Small intestine (tissue), 7 donors: ENCODE measurements at regions not wholly inside any gene's neighbourhood (a gene's known extent, or its start where the extent isn't known, plus 50 kb on each side); places are given as distances from the start of the nearest gene placed in this dataset.
"Not testable (repeated sequence)": the region's sequence is repeated elsewhere in the genome, so short reads cannot be mapped to it uniquely, and the experiment has no call there.

ENCODE experiments used
- DNase-seq, 2 donors: peaks; one replicate each; pipeline versions ENCODE4 v3.0.0 to v3.0.0-alpha.2; 2013
- FAIRE-seq: peaks from 2 replicates; lab custom pipeline; 2012; peaks lifted over from hg19 to GRCh38; lab: Jason Lieb, UNC
- H3K27ac ChIP-seq, 3 donors: one replicate each; pipeline ENCODE4 v1.5.1; 2013; ENCODE audit warnings: low read length in 2 of 3, mild to moderate bottlenecking in 2 of 3, control low read depth in 1 of 3, inconsistent platforms in 1 of 3, low read depth in 1 of 3, moderate library complexity in 1 of 3
- H3K27me3 ChIP-seq, 3 donors: one replicate each; pipeline ENCODE4 v1.6.1; 2013; ENCODE audit warnings: low read length in 3 of 3, inconsistent platforms in 1 of 3; ENCODE audit not compliant: control insufficient read depth in 3 of 3, insufficient read depth in 3 of 3
- H3K36me3 ChIP-seq, 3 donors: one replicate each; pipeline ENCODE4 v1.6.1; 2013; ENCODE audit warnings: low read length in 3 of 3, inconsistent platforms in 1 of 3, low read depth in 1 of 3, mild to moderate bottlenecking in 1 of 3, moderate library complexity in 1 of 3; ENCODE audit not compliant: control insufficient read depth in 3 of 3, insufficient read depth in 2 of 3
- H3K4me1 ChIP-seq, 3 donors: one replicate each; pipeline ENCODE4 v1.6.1; 2013; ENCODE audit warnings: low read length in 2 of 3, inconsistent platforms in 1 of 3, low read depth in 1 of 3, mild to moderate bottlenecking in 1 of 3, moderate library complexity in 1 of 3; ENCODE audit not compliant: control insufficient read depth in 3 of 3, insufficient read depth in 2 of 3
- H3K4me3 ChIP-seq, 3 donors: one replicate each; pipeline ENCODE4 v1.5.1; 2013; ENCODE audit warnings: low read length in 3 of 3, control low read depth in 1 of 3, inconsistent platforms in 1 of 3, low read depth in 1 of 3, mild to moderate bottlenecking in 1 of 3, moderate library complexity in 1 of 3
- H3K9me3 ChIP-seq, 2 donors: one replicate each; pipeline ENCODE4 v1.6.1; 2013; ENCODE audit warnings: low read depth in 1 of 2, low read length in 1 of 2; ENCODE audit not compliant: control insufficient read depth in 2 of 2, insufficient read depth in 1 of 2
- WGBS, 3 donors: extraction: QIAGEN DNeasy Blood & Tissue Kit; methylation state at CpG; one replicate each; pipeline ENCODE4 v1.1.7; 2013; 5-methylcytosine and 5-hydroxymethylcytosine counted together
- donor health status: healthy with polysubstance abuse.
- donor health status: control.
- donor health status: control.
- donor health status: Bipolar disorder and iron deficiency.
- donor health status: healthy.

GRCh38 chr5:85441853-85442252 lies 1057.2 kb upstream of the EDIL3 start:
- H3K4me3 ChIP-seq, result no peak overlapping the region
- WGBS, 3 donors, result 87 to 89% (median 88%) methylated on average over 3 of the region's 3 CpGs
- DNase-seq, result no peak
- no peaks in the 10 kb centered on the region for H3K9me3 ChIP-seq
- H3K27ac ChIP-seq, result no peak overlapping the region
- no peak for FAIRE-seq
- no peaks in the 10 kb centered on the region for H3K4me1 ChIP-seq
- no peaks in the 10 kb centered on the region for H3K36me3 ChIP-seq
- H3K27me3 ChIP-seq, result no peaks in the 10 kb centered on the region

GRCh38 chr5:85452322-85453025 lies 1067.8 kb upstream of the EDIL3 start:
- H3K36me3 ChIP-seq, result no peaks in the 10 kb centered on the region
- no peaks in the 10 kb centered on the region for H3K9me3 ChIP-seq
- H3K27me3 ChIP-seq, result no peaks in the 10 kb centered on the region
- no peak for DNase-seq
- WGBS, 3 donors, result 76 to 79% (median 79%) methylated on average over 4 of the region's 4 CpGs
- FAIRE-seq, result no peak
- no peaks in the 10 kb centered on the region for H3K4me1 ChIP-seq
- no peak overlapping the region for H3K4me3 ChIP-seq
- H3K27ac ChIP-seq, result no peak overlapping the region

GRCh38 chr5:85453026-85453349 lies 1068.3 kb upstream of the EDIL3 start:
- Histone ChIP-seq H3K4me1 (no peaks in the 10 kb centered on the region), H3K9me3 (no peaks in the 10 kb centered on the region), H3K27ac (no peak overlapping the region), H3K36me3 (no peaks in the 10 kb centered on the region), H3K27me3 (no peaks in the 10 kb centered on the region), H3K4me3 (no peak overlapping the region)
- no peak for DNase-seq
- no peak for FAIRE-seq

DNA sequence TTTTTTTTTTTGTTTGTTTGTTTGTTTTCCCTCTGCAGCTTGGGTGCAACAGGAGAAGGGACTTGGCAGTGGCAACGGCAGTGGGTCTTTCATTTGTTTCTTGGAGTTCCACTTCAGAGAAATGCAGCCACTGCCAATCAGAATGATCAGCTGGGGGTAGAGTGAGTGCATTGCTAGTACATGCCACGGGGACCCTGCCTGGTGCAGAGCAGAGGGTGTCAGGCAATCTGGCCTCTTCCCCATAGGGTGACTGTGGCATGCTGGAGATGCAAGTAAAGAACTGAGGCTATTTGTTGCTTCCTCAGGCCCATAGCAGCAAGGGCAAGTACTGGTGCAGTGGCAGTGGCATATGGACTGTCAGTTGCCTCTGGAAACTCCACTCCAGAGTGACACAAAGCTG lies 1073.6 kb upstream of the EDIL3 start:
- 55 to 76% (median 59%) methylated on average over 2 of the region's 2 CpGs for WGBS, 3 donors
- FAIRE-seq (no peak), DNase-seq (no peak)
- Histone ChIP-seq H3K36me3 (no peaks in the 10 kb centered on the region), H3K27ac (no peak overlapping the region), H3K4me1 (no peaks in the 10 kb centered on the region), H3K27me3 (no peaks in the 10 kb centered on the region), H3K4me3 (no peak overlapping the region), H3K9me3 (no peaks in the 10 kb centered on the region)

DNA sequence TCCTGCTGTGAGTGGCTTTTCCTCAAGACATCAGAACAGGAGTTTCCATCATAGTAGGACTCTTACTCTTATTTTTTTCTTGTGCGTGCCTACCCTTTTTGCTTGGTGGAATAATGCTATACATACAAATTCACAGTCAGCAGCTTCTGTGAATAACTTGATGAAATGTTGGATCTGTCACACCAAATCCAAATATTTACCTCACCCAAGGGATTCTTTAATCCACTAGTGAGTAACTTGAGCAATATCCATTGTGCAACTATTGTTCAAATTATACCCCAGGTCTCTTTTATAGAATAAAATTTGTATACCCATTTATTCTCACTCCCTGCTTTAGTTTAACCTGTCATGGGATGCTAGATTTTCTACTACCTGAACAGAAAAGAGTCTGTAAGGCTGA lies 1078.3 kb upstream of the EDIL3 start:
- FAIRE-seq, result no peak
- H3K36me3 ChIP-seq, result no peaks in the 10 kb centered on the region
- no peak for DNase-seq
- H3K27ac ChIP-seq, result no peak overlapping the region
- H3K4me3 ChIP-seq, result no peak overlapping the region
- peaks cover 0 to 8% of the 10 kb centered on the region in 2 donors for H3K9me3 ChIP-seq
- 80 to 94% (median 92%) methylated on average over 1 of the region's 1 CpG for WGBS, 3 donors
- H3K4me1 ChIP-seq, result no peaks in the 10 kb centered on the region
- no peaks in the 10 kb centered on the region for H3K27me3 ChIP-seq

GRCh38 chr5:85466423-85466822 lies 1081.7 kb upstream of the EDIL3 start:
- H3K27me3 ChIP-seq, result no peaks in the 10 kb centered on the region
- DNase-seq (no peak), FAIRE-seq (no peak)
- 24 to 54% (median 32%) methylated on average over 1 of the region's 1 CpG for WGBS, 3 donors
- no peaks in the 10 kb centered on the region for H3K36me3 ChIP-seq
- H3K9me3 ChIP-seq, result peaks cover 0 to 10% of the 10 kb centered on the region in 2 donors
- no peak overlapping the region for H3K4me3 ChIP-seq
- no peak overlapping the region for H3K27ac ChIP-seq
- H3K4me1 ChIP-seq, result no peaks in the 10 kb centered on the region

GRCh38 chr5:85472749-85473148 lies 1088.1 kb upstream of the EDIL3 start:
- Histone ChIP-seq H3K4me1 (no peaks in the 10 kb centered on the region), H3K27ac (no peak overlapping the region), H3K9me3 (peaks cover 0 to 2% of the 10 kb centered on the region in 2 donors), H3K36me3 (no peaks in the 10 kb centered on the region), H3K27me3 (no peaks in the 10 kb centered on the region), H3K4me3 (no peak overlapping the region)
- no peak for DNase-seq
- no peak for FAIRE-seq

- not testable (repeated sequence) for H3K27me3 ChIP-seq, H3K9me3 ChIP-seq, H3K4me1 ChIP-seq, DNase-seq, FAIRE-seq, H3K4me3 ChIP-seq, H3K27ac ChIP-seq, H3K36me3 ChIP-seq
- whole genome bisulfite sequencing, 3 donors, result 76 to 80% (median 77%) methylated on average over 4 of the region's 4 CpGs
Measured at GRCh38 chr5:85475151-85475550, 1090.5 kb upstream of the EDIL3 start.

DNA sequence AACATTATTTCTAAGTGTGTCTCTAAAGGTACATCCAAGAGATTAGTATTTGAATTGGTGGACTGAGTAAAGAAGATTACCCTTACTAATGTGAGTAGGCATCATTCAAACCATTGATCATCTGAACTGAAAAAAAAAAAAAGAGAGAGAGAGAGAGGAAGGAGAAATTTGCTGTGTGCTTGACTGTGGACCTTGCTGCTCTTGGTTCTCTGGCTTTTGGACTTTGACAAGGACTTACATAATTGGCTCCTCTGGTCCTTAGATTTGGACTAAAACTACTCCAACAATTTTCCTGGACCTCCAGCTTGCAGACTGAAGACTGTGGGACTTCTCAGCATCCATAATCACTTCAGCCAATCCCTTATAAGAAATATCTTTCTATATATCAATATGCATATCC lies 1091.9 kb upstream of the EDIL3 start:
- Histone ChIP-seq H3K9me3 (no peaks in the 10 kb centered on the region), H3K36me3 (no peaks in the 10 kb centered on the region), H3K4me3 (no peak overlapping the region), H3K27ac (no peak overlapping the region), H3K27me3 (no peaks in the 10 kb centered on the region), H3K4me1 (no peaks in the 10 kb centered on the region)
- FAIRE-seq (no peak), DNase-seq (no peak)
